ENCODE measurements at regions not wholly inside any gene's neighbourhood (a gene's known extent, or its start where the extent isn't known, plus 50 kb on each side); places are given as distances from the start of the nearest gene placed in this dataset.

GRCh38 chr1:94741996-94742395 lies 78.2 kb upstream of the SLC44A3 start:
- TF ChIP-seq CTCF (IDR thresholded peaks at IDR 0.05; ENCODE audit: extremely low read depth, insufficient read depth, missing control alignments): no peak
- in situ Hi-C loops (cut with MboI; ENCODE audit: low pct_unique_long_range_greater_than_20kb, low sequenced_read_pairs, unreplicated experiment): no loop called here
- DNase-seq (ENCODE audit: low spot score): no peak

GRCh38 chr1:94741510-94741909 lies 78.6 kb upstream of the SLC44A3 start:
- DNase-seq (ENCODE audit: low spot score): no peak
- TF ChIP-seq CTCF (IDR thresholded peaks at IDR 0.05; ENCODE audit: extremely low read depth, insufficient read depth, missing control alignments): no peak
- in situ Hi-C loops (cut with MboI; ENCODE audit: low pct_unique_long_range_greater_than_20kb, low sequenced_read_pairs, unreplicated experiment): no loop called here

- no peak for TF ChIP-seq CTCF (IDR thresholded peaks at IDR 0.05; ENCODE audit: extremely low read depth, insufficient read depth, missing control alignments)
- in situ Hi-C loops (cut with MboI; ENCODE audit: low pct_unique_long_range_greater_than_20kb, low sequenced_read_pairs, unreplicated experiment): no loop called here
- DNase-seq (ENCODE audit: low spot score): no peak
These were observed 80.6 kb upstream of the SLC44A3 start for GRCh38 chr1:94739521-94740061.

GRCh38 chr1:94738371-94738770 lies 81.8 kb upstream of the SLC44A3 start:
- no peak for DNase-seq (ENCODE audit: low spot score)
- in situ Hi-C loops (cut with MboI; ENCODE audit: low pct_unique_long_range_greater_than_20kb, low sequenced_read_pairs, unreplicated experiment): no loop called here
- no peak for TF ChIP-seq CTCF (IDR thresholded peaks at IDR 0.05; ENCODE audit: extremely low read depth, insufficient read depth, missing control alignments)

- DNase-seq (ENCODE audit: low spot score): no peak
These were observed 82.8 kb upstream of the SLC44A3 start for GRCh38 chr1:94737124-94737998.

GRCh38 chr1:94736549-94736948 lies 83.6 kb upstream of the SLC44A3 start:
- in situ Hi-C loops (cut with MboI; ENCODE audit: low pct_unique_long_range_greater_than_20kb, low sequenced_read_pairs, unreplicated experiment): no loop called here
- no peak for DNase-seq (ENCODE audit: low spot score)
- no peak for TF ChIP-seq CTCF (IDR thresholded peaks at IDR 0.05; ENCODE audit: extremely low read depth, insufficient read depth, missing control alignments)

More at GRCh38 chr1:94737124-94737998, 82.8 kb upstream of the SLC44A3 start:
- in situ Hi-C loops (cut with MboI; ENCODE audit: low pct_unique_long_range_greater_than_20kb, low sequenced_read_pairs, unreplicated experiment): no loop called here
- TF ChIP-seq CTCF (IDR thresholded peaks at IDR 0.05; ENCODE audit: extremely low read depth, insufficient read depth, missing control alignments): no peak

Measured in GM13977 (cell line).